GM10266 (cell line): ENCODE measurements at regions not wholly inside any gene's neighbourhood (a gene's known extent, or its start where the extent isn't known, plus 50 kb on each side); places are given as distances from the start of the nearest gene placed in this dataset.
"Not testable (repeated sequence)": the region's sequence is repeated elsewhere in the genome, so short reads cannot be mapped to it uniquely, and the experiment has no call there.

Experiments
- DNase-seq: peaks from one replicate; pipeline ENCODE4 v3.0.0; 2012; ENCODE audit errors: extremely low spot score
- CTCF ChIP-seq: IDR thresholded peaks from 2 replicates; pipeline ENCODE4 v1.5.1; 2012; ENCODE audit warnings: mild to moderate bottlenecking, low read depth; ENCODE audit not compliant: control insufficient read depth, insufficient read depth; ENCODE audit errors: missing control alignments

GRCh38 chr2:240191001-240191400 is 50.5 kb upstream of the OTOS start:
- no peak for TF ChIP-seq CTCF
- no peak for DNase-seq

- TF ChIP-seq CTCF, result no peak
- no peak for DNase-seq
Observed at GRCh38 chr2:240192661-240193060, 52.2 kb upstream of the OTOS start.

DNA sequence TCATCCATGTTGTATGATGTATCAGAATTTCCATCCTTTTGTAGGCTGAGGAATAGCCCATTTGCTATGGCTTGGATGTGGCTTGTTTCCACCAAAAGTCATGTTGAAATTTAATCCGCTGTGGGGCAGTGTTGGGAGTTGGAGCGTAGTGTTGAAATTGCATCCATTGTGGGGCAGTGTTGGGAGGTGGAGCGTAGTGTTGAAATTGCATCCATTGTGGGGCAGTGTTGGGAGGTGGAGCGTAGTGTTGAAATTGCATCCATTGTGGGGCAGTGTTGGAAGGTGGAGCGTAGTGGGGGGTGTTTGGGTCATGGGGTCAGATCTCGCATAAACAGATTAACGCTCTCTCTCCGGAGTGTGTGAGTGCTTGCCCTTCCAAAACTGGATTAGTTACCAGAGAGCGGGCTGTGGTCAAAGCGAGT is 53.9 kb upstream of the OTOS start:
- DNase-seq, result not testable (repeated sequence)

- DNase-seq, result no peak
- TF ChIP-seq CTCF, result no peak
Observed at GRCh38 chr2:240195316-240195861, 54.9 kb upstream of the OTOS start.

DNA sequence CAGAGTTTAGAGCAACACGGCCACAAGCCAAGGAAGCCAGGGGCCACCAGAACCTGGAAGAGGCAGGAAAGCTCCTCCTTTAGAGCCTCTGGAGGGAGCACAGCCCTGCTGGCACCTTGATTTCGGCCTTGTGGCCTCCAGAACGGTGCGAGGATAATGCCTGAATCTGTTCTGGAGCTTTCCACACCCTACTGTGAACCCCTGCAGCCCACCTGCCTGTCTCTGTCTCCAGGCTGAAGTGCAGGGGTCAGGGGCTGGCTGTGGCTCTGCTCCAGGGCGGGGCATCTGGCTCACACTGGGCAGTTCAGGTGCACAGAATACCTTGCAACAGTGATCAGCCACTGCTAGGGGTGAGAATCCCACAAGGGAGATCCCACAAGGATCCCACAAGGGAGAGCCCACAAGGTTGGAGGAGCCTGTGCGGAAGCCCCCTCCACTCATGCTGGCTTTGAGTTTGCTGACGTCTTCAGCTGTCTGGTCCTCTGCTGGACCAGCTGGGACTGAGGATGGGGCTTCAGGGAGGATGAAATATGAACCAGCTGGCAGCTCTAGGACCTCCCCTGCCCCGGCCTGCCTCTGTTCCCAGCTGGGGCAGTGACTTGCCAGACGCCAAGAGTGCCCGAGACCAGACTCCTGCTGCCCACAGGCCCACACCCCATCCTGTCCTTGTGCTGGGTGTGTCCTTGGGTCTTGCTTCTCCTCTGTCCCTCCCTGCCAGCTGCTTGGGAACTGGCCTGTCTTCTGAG is 56.4 kb upstream of the OTOS start:
- DNase-seq, result no peak
- TF ChIP-seq CTCF, result no peak

DNA sequence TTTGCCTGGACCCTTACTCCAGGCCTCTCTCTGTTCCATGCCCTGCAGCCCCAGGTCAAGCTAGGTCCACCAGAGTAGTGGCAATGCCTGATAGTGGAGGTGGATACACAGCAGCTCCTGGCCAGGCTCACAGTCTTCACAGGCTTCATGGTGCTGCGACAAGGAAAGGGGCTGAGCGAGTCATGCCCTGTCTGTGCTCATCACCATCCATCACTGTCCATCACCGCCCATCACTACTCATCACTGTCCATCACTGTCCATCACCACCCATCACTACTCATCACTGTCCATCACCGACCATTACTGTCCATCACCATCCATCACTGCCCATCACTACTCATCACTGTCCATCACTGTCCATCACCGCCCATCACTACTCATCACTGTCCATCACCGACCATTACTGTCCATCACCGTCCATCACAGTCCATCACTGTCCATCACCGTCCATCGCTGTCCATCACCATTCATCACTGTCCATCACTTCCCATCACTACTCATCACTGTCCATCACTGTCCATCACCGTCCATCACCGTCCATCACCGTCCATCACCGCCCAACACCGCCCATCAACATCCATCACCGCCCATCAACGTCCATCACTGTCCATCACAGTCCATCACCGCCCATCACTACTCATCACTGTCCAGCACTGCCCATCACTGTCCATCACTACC is 57.1 kb upstream of the OTOS start:
- DNase-seq, result no peak
- TF ChIP-seq CTCF, result no peak

DNA sequence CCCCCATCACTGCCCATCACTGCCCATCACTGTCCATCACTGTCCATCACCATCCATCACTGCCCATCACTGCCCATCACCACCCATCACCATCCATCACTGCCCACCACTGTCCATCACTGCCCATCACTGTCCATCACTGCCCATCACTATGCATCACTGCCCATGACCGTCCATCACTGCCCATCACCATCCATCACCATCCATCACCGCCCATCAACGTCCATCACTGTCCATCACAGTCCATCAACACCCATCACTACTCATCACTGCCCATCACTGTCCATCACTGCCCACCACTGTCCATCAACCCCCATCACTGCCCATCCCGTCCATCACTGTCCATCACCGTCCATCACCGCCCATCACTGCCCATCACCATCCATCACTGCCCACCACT is 57.8 kb upstream of the OTOS start:
- DNase-seq, result no peak
- no peak for TF ChIP-seq CTCF
